Activated effector memory CD4-positive, alpha-beta T cell treated with anti-CD3 and anti-CD28 coated beads, Interleukin-2, amount 50 U/mL, for 16 hours (primary cell): ENCODE measurements at regions not wholly inside any gene's neighbourhood (a gene's known extent, or its start where the extent isn't known, plus 50 kb on each side); places are given as distances from the start of the nearest gene placed in this dataset.
"Not testable (repeated sequence)": the region's sequence is repeated elsewhere in the genome, so short reads cannot be mapped to it uniquely, and the experiment has no call there.

Source experiments
- DNase-seq: peaks from one replicate; pipeline ENCODE4 v3.0.0-alpha.2; 2020

DNA sequence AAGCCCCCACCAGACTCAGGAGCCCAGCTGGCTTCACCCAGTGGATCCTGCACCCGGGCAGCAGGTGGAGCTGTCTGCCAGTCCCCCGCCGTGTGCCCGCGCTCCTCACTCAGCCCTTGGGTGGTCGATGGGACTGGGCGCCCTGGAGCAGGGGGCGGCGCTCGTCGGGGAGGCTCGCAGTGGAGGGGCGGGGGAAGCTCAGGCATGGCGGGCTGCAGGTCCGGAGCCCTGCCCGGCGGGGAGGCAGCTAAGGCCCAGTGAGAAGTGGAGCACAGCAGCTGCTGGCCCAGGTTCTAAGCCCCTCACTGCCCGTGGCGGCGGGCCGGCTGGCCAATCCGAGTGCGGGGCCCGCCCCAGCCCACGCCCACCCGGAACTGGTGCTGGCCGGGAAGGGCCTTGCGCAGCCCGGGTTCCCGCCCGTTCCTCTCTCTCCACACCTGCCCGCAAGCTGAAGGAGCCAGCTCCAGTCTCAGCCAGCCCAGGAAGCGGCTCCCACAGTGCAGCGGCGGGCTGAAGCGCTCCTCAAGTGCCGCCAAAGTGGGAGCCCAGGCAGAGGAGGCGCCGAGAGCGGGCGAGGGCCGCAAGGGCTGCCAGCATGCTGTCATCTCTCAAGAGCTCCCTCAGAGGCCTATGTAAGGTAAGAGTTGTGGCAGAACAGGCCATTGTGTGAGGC is 1307.8 kb upstream of the TMEFF2 start:
- no peak for DNase-seq

DNA sequence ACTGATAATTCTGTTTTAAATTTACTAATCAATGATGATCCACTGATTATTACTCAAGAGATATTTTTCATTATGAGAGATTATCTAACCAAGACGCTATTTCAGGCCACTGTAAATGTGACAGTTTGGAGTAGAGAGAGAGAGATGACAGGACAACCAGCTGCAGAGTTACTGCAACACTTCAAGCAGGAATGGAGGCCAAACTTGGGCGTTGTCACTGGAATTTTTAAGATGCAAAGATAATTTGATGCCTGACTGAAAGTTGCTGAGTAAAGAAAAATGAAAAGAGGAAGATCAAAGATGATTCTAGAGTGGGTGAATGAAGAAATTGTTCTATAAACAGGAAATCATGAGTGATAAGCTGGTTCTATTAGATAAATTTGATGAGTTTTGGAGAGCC is 1302.1 kb upstream of the TMEFF2 start:
- DNase-seq: no peak

DNA sequence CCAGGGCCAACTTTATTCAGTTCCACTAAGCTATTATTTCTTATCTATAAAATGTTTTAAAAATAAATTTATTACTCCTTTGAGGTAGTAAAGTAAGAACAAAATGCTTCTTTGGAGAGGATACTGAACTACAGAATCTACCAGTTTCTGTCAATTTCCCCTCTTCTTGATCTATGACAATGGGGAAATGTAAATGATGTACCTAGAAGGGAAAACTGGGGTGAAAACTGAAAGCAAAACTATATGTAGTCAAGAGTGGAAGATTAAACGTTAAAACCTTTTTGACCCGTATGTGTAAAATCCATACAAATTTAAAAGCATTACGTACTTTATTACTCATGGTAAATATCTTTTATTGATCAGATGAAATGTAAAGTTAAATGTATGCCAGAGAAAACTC is 1287.8 kb upstream of the TMEFF2 start:
- no peak for DNase-seq

DNA sequence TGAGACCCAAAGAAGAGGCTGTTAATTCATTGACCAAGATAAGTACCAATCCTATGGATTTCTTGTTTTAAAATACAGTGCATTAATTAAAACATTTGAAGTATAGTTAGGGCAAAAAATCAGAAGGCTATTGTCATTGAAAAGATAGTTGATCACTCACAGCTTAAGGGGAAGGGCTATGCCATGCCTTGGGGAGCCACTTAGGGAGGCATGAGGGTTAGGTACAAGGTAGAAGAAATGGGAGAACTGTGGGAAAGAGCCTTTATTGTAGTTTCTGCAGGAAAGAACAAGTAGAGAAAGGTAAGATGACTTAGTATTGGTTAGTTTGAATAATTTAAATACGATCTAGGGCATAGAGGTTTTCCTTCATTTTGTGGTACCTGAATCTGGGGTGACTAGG is 1285.5 kb upstream of the TMEFF2 start:
- no peak for DNase-seq

DNA sequence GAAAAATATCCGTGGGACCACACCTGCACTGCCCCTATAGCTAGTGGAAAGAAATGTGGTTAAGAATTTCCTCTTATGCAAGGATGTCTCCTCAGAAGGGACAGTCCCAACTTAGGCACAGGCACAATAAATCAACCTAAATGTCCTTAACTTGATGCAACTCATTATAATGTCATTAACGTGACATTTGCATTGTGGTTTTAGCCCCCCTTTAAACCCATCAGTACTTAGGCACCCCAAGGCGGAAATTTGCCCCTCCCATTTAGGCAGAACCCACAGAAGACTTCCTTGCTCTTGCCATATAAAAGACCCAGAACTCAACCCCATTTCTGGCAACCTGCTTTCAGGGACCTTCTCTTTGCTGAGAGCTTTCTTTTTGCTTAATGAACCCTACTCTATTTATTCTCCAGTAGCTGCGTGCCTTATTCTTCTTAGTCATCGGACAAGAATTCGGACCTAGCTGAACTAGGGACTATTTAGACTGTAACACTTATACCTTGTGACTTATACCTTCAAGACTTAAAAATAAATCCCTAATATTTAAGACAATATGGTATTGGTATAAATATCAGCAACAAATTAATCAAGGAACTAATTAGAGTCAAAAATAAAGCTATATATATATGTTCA is 1281.6 kb upstream of the TMEFF2 start:
- no peak for DNase-seq

DNA sequence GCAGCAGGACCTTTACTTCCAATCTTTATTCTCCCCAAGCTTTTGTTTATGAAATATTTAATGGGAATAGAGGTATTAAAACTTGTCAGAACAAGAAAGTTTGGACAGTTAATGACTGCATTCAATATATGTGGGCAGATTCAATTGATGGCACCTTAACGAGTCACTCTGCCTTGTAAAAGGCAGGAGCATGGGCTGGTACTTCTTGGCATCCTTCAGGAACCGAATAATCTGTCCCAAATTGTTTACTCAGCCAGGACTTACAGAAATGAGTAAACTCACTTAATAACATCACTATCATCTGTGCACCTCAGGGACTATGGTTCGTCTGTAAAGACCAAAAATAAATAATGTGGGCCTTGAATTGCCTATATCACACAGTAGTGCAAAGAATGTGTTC is 1280.3 kb upstream of the TMEFF2 start:
- no peak for DNase-seq

DNA sequence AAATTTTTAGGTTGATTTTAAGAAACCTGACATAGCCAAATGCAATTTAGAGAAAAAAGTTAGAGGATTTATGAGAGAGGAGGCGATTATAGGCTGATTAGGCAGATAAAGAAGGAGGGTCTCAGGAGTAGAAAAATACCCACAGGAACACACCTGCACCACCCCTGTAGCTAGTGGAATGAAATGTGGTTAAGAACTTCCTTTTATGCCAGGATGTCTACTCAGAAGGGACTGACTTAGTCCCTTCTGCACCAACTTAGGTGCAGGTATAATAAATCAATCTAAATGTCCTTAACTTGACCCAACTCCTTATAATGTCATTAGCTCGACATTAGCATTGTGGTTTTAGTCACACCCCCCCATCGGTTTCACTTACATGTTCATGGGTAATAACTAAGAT is 1274.5 kb upstream of the TMEFF2 start:
- DNase-seq: no peak

DNA sequence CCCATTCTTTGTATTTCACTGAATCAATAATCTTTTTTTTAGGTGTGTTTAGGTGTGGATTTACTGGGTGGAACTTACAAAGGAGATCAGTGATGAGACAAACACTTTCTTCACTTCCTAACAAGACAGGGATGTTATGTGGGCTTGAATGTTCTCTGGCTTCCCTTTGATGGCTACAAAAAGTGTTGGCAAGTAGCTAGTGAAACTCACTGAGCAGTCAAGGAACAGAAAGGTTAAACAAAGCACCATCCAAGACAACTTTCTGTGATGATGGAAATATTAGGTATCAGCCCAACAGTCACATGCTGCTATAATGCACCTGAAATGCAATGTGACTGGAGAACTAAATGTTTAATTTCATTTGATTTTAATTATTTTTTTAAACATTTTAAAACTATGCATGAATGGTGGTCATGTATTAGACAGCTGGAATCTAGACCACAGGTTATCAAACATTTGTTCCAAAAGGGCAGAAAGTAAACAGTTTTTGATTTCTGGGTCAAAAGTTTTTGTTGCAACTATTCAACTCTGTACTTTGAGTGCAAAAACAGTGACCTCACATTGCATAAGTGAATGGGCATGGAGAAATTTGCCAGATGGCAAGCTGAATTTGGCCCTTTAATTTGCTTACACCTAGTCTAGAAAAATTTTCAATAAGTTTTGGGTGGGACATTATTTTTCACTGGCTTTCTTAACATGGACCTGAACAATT is 1272.7 kb upstream of the TMEFF2 start:
- no peak for DNase-seq

DNA sequence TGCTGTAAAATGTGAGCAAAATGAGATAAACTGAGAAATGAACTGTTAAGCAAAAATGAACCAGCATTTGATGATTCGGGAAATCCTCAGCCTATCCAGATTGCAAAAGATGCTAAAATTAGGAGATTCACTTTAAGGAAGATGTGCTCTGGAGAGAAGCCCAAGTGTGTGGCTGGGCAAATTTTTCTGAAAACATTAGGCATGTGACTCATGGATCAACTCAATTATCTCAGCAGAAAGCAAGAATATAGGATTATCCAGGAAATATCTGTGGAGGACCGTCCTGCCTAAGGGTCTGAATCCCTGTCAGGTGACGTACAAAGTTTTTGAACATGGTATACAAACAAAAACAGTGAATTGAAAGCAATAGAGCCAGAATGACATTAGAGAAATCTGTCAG is 1268.3 kb upstream of the TMEFF2 start:
- no peak for DNase-seq

DNA sequence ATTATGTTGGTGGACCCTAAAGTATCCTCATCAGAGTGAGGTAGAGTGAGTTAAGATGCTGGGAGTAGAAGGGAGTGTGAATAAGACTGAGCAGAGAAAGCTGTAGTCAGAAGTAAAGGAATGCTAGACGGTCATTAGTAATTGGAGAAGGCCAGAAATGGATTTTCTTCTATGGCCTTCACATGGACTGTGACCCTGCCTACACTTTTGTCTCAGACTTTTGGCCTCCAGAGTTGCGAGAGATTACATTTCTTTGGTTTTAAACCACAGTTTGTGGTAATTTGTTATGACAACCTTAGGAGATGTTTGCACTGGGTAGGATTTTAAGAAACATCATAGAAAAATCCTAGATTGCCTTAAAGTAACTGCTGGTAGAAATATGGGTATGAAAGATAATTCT is 1267.7 kb upstream of the TMEFF2 start:
- DNase-seq: no peak

DNA sequence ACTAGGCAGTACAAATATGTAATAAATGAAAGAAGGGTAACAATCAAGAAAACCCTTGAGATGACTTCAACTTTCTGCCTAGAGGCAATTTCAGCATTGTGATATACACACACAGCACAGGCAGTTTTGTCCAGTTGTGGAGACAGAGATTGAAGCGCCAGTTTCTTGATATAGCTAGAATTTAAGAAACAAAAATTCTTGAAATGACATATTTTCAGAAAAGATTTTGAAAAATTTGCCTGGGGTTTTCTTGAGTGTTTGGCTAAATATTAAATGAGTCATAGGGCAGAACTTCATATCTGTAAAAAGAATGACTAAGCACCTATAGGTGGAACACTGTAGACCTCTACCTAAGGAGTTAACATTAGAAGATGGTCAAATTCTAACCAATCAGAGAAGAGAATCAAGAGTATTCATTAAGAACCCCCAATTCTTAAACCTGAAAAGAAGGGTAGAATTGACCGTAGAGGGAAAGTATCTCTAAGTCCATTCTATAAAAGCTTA is 1266.8 kb upstream of the TMEFF2 start:
- DNase-seq: no peak

DNA sequence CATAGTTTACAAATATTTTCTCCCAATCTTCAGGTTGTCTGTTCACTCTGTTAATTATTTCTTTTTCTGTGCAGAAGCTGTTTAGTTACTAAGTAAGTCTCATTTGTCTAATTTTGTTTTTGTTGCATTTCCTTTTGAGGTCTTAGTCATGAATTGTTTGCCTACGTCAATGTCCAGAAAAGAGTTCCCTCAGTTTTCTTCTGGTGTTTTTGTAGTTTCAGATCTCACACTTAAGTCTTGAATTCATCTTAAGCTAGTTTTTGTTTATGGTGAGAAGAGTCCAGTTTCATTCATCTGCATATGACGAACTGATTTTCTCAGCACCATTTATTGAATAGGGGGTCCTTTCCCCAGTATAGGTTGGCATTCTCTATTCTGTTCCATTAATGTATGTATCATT is 1252.2 kb upstream of the TMEFF2 start:
- DNase-seq: no peak

DNA sequence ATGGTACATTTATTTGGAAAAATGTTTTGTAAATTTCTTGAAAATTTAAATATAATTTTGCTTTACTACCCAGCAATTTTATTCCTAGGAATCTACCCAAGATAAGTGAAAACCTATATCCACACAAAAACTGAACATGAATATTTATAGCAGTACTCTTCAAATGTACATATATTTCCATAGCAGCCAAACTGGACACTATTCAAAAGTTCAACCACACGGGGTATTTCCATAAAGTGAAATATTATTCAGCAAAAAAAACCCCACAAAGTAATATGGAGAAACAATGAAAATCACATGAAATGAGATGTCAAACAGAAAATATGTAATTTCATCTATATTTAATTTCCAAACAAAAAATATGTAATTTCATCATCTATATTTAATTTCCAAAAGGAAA is 1247.6 kb upstream of the TMEFF2 start:
- DNase-seq: no peak

DNA sequence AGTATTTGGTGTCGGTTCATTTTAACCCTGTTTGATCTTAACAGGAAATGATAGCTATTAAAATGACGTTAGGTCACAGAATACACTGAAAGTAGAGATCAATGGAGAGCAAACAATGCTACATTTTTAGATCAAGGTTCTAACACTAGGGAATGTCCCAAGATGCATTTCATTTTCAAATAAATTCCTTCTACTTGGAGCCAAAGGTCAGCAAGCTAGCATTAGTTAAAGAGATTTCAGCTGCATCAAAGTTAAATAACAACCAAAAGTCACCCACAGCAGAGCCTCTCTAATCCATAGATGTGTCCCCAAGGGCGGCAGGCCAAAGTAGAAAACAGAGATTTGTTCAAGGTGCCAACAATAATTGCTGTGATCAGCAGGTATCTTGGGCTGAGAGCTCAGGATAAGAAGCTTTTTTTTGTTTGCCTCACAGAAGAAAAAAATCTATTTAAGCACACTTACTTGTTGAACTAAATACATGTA is 1233.6 kb upstream of the TMEFF2 start:
- DNase-seq: no peak

DNA sequence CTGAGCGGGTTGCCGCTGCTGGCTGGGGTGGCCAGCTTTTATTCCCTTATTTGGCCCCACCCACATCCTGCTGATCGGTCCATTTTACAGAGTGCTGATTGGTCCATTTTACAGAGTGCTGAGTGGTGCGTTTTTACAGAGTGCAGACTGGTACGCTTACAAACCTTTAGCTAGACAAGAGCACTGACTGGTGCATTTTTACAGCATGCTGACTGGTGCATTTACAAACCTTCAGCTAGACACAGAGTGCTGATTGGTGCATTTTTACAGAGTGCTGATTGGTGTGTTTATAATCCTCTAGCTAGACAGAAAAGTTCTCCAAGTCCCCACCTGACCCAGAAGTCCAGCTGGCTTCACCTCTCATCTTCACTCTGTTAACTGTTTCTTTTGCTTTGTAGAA is 1217.6 kb upstream of the TMEFF2 start:
- DNase-seq: not testable (repeated sequence)

DNA sequence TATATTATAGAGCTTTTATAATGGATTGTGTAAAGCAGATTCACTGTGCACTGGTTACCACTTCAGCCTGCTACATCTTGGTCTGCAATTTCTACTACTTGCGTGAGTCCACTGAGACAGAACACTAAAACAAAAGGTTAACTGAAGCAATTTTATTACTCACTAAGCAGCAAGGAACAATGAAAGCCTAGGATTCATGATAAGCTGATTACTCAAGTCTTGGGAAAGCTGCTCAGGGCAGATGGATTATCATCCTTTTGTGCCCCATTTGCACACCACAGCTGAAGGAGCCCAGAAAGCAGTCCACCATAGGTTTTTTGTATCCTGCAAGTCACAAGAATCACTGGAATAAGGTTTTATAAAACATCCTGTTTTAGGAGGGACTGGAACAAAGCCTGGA is 1215.2 kb upstream of the TMEFF2 start:
- no peak for DNase-seq

DNA sequence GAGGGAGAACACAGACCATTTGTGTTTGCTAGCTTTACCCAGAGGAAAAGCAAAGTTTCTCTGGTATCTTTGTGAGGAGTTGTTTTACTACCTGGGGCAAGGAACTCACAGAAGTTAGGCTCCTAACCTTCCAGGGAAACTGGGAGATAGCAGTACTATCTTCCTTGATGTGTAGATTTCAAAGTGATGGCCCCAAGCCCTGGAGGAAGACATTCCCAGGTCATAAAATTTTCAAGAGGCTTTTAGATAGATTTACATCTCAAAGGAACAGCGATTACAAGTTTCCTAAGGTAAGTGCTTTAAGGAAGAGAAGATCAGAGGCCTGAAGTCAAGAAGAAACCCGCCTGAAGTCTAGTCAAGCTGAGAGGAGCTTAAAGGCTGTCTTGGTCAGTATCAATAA is 1187.8 kb upstream of the TMEFF2 start:
- DNase-seq: no peak

DNA sequence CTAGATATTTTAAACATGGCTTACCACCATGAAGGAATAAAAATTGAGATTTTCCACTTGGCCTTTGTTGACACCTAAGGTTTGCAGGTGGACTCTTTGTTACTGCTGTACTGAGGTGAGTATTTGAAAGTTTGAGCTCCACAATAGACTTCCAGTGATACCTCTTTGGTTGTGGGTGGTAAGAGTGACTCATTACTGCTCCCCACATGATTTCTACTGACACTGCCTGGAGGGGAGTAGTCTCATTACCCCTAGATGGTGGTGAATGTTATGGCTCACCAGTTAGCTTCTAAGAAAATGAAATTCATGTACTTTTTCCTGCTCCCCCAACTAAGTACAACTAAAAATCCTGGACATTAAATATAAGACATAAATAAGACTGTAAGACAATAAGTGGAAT is 1183.1 kb upstream of the TMEFF2 start:
- DNase-seq: no peak

DNA sequence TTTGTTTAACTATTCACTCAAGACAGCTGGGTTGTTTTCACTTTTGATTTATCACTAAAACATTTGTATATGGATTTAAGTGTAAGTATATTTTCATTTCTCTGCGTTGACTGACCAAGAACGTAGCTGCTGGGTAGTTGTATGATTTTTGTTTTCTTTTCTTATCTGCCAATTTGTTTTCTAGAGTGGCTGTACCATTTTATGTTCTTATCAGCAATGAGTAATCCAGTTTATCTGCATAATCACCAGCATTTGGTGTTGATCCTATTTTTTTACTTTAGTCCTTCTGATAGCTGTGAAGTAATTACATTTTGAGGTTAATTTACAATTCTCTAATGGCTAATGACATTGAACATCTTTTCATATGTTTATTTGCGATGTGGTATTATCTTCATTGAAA is 1178.4 kb upstream of the TMEFF2 start:
- no peak for DNase-seq

DNA sequence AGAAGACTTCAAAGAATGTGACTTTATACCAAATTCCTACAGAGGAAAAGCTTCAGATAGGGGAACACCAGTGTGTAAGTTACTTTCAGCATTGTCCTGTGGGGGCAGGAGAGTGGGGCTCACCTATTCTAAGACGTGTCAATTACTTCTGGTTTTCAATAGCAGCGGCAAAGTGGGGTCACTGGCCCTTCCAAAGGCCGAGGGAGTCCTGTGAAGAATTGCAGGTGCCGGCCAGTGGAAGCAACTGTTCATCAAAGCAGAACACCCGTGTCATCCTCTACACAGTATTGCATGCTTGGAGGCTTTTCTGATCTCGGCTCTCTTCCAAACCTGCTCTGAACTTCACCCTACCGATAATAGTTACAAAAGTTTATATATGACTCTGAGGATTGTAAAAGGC is 1176.5 kb upstream of the TMEFF2 start:
- no peak for DNase-seq

DNA sequence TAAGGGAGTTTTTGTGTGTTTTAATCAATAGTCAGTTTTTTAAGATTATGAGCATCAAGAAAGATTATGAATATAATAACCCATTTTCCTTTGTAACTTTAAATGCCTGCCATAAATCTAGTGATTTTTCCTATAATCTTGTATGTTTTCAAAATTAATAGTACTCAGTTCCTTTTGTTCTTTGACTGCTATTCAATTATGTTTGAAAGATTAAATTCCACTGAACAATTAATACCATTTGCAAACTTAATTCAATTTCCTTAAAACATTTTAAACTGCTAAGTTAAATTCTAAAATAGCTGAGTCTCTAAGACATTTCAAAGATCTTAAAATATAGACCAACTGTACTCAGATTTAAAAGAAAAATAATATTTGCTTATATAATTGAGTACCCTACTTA is 1173.9 kb upstream of the TMEFF2 start:
- no peak for DNase-seq

DNA sequence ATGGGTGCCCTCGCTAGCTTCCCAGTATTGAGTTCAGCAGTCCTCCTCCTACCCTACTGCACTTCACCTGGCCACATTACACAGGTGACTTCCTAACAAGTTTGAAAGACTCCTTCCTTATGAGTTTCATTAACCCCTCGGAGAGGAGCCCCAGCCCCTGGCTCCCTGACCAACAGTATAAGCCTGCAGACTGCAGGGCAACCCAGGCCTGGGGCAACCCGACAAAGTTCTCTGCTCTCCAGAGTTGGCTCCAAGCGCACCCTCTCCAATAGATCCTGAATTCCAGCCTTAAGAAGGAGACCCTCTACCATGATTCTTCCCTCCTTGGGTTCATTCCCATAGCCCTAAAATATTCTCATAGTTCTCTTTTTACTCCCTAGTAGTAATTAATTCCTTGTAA is 1162.8 kb upstream of the TMEFF2 start:
- DNase-seq: no peak

DNA sequence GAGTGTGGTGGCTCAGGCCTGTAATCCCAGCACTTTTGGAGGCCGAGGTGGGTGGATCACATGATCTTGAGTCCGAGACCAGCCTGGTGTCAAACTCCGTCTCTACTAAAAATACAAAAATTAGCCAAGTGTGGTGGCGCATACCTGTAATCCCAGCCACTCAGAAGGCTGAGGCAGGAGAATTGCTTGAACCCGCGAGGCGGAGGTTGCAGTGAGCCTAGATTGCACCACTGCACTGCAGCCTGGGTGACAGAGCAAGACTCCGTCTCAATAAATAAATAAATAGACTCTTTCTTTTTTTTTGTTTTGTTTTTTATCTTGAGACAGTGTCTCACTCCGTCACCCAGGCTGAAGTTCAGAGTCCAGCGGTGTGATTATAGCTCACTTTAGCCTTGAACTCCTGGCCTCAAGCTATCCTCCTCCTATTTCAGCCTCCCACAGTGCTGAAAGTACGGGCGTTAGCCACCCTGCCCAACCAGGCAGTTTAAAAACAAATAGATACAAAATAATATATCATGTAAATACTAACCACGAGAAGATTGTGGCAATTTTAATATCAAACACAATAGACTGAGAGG is 1158.0 kb upstream of the TMEFF2 start:
- not testable (repeated sequence) for DNase-seq

DNA sequence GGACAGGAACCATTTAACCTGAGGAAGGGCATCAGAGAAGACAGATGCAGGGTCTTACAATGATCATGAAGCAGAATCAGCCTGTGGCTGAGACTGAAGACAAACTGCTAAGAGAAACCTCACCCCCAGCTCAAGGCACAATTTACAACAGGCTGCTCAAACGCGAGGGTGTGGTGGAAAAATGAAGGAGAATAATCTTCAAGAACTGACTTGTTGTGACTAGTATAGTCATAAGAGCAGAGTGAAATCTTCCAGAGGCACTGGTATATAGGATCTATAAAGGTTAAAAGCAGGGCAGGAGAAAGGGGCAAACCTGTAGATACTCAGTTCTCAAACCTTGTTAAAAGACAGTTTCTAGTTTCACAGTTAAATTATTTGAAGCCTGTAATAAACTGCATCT is 1155.8 kb upstream of the TMEFF2 start:
- DNase-seq: no peak
